Heart left ventricle (tissue), 16 donors: ENCODE measurements at regions not wholly inside any gene's neighbourhood (a gene's known extent, or its start where the extent isn't known, plus 50 kb on each side); places are given as distances from the start of the nearest gene placed in this dataset.

Experiments
- ATAC-seq, 4 donors: fragments of 200-7000 bp; cut with Tn5 transposase; one replicate each; pipeline ENCODE4 v1.9.1; 2020 to 2022; ENCODE audit warnings: moderate library complexity in 4 of 4, mild to moderate bottlenecking in 3 of 4, moderate number of reproducible peaks in 1 of 4
- DNase-seq, 5 donors: peaks; one replicate each; pipeline ENCODE4 v3.0.0-alpha.2; 2020
- H3K27ac ChIP-seq, 12 donors: fragments of 200-600 bp; sonication (generic) in 4 of 12; one replicate each; pipeline versions ENCODE4 v1.5.0 to v1.8.0; 2016 to 2022; ENCODE audit warnings: mild to moderate bottlenecking in 2 of 12
- H3K27me3 ChIP-seq, 9 donors: fragments of 200-600 bp; sonication (generic) in 2 of 9; one replicate each; pipeline versions ENCODE4 v1.5.1 to v1.8.0; 2016 to 2022; ENCODE audit warnings: mild to moderate bottlenecking in 3 of 9
- H3K36me3 ChIP-seq, 9 donors: fragments of 200-600 bp; sonication (generic) in 2 of 9; one replicate each; pipeline versions ENCODE4 v1.5.0 to v1.8.0; 2018 to 2022; ENCODE audit warnings: mild to moderate bottlenecking in 2 of 9
- H3K4me1 ChIP-seq, 12 donors: fragments of 200-600 bp; sonication (generic) in 4 of 12; one replicate each; pipeline versions ENCODE4 v1.5.0 to v1.8.0; 2016 to 2022; ENCODE audit warnings: mild to moderate bottlenecking in 3 of 12
- H3K4me3 ChIP-seq, 12 donors: fragments of 200-600 bp; sonication (generic) in 4 of 12; one replicate each; pipeline versions ENCODE4 v1.5.0 to v1.8.0; 2017 to 2022; ENCODE audit warnings: mild to moderate bottlenecking in 9 of 12, moderate library complexity in 4 of 12
- H3K9me3 ChIP-seq, 12 donors: fragments of 200-600 bp; sonication (generic) in 4 of 12; one replicate each; pipeline versions ENCODE4 v1.5.0 to v1.8.0; 2016 to 2022; ENCODE audit warnings: mild to moderate bottlenecking in 1 of 12
- POLR2A ChIP-seq, 2 donors: fragments of 450-650 bp; IDR thresholded peaks; one replicate each; pipeline ENCODE4 v1.6.1; 2017; ENCODE audit warnings: antibody characterized with exemption in 2 of 2, mild to moderate bottlenecking in 2 of 2, moderate library complexity in 2 of 2
- WGBS, 4 donors: extraction: QIAGEN DNeasy Blood & Tissue Kit in 2 of 4; methylation state at CpG; one replicate each; pipeline versions ENCODE4 v1.1.5 to v1.1.7; 2013 to 2018; 5-methylcytosine and 5-hydroxymethylcytosine counted together
- intact Hi-C, 10 donors: fragments of 100-400 bp; cut with DNase I; formaldehyde crosslinking; loops; one replicate each; pipeline versions ENCODE4 v1.11.1 to v1.14.2; 2022
- TF ChIP-seq, protein P1 (sequence below), 12 donors: fragments of 200-600 bp; sonication (generic) in 4 of 12; IDR thresholded peaks; one replicate each; pipeline versions ENCODE4 v1.5.0 to v1.8.0; 2018 to 2022; ENCODE audit warnings: antibody characterized with exemption in 12 of 12, mild to moderate bottlenecking in 5 of 12
- donor health status: ischemic (EF 13 %, LVEDD 7.1; RV severe dilation, severe dysfunction).
- donor health status: healthy with polysubstance abuse.
- donor health status: DM: no; HTN: yes; CAD: no.
- donor health status: DM: no; HTN: no; CAD: no.
- donor health status: ischemic (EF 25% LVEDD 6.9; RV normal size, moderate dysfunction).
- donor health status: ischemic (EF 25% LVEDD 5.7; RV mildly dilated, moderate dysfunction).
- donor health status: healthy.
- donor health status: DM: yes; HTN: yes; CAD: no.
- donor health status: ischemic (EF 35%, LVEDD 5.7; RV mildly dilated, moderate dysfunction).
- donor health status: nonischemic (EF 11% LVEDD 7.7; RV severe dilation, severe dysfunction).
- donor health status: DM: yes; HTN: yes; CAD: no.
- donor health status: PGD.
- donor health status: ischemic (EF 29% LVEDD 5.4; RV normal size, mild dysfunction).
- donor health status: nonischemic (EF 23%, LVEDD 6.1; RV moderate dilation, normal function).

DNA sequence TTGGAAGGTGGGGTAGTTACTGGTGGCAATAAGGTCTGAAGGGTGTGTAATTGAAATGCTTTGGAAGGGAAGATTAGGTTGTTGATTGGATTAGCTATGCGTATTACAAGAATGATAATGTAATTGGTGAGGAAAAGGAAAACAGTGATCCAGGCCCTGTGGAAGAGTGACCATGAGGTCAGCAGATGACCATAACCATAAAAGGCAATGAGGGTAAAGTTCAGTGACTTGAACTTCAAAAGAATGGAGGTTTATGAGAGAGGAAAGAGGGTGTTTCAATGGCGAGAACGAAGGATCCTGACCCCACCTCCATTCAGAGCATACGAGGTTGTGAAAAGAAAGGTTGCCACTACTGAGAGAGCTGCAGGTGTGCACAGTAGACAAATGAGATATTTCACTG, 439.7 kb downstream of the CCSER2 start:
- no peak overlapping the region for H3K27ac ChIP-seq
- DNase-seq = no peak
- H3K27me3 ChIP-seq = no peaks in the 10 kb centered on the region
- no peaks in the 10 kb centered on the region for H3K36me3 ChIP-seq
- H3K4me1 ChIP-seq = no peaks in the 10 kb centered on the region
- no peaks in the 10 kb centered on the region for H3K9me3 ChIP-seq
- no peak for ATAC-seq
- no peak overlapping the region for H3K4me3 ChIP-seq
- WGBS, 4 donors = 80 to 88% (median 87%) methylated on average over 4 of the region's 4 CpGs
- intact Hi-C loops = no loop called here
- TF ChIP-seq POLR2A (IDR thresholded peaks at IDR 0.05) = no peak
- TF ChIP-seq, protein P1, sequence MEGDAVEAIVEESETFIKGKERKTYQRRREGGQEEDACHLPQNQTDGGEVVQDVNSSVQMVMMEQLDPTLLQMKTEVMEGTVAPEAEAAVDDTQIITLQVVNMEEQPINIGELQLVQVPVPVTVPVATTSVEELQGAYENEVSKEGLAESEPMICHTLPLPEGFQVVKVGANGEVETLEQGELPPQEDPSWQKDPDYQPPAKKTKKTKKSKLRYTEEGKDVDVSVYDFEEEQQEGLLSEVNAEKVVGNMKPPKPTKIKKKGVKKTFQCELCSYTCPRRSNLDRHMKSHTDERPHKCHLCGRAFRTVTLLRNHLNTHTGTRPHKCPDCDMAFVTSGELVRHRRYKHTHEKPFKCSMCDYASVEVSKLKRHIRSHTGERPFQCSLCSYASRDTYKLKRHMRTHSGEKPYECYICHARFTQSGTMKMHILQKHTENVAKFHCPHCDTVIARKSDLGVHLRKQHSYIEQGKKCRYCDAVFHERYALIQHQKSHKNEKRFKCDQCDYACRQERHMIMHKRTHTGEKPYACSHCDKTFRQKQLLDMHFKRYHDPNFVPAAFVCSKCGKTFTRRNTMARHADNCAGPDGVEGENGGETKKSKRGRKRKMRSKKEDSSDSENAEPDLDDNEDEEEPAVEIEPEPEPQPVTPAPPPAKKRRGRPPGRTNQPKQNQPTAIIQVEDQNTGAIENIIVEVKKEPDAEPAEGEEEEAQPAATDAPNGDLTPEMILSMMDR (IDR thresholded peaks at IDR 0.05) = no peak

DNA sequence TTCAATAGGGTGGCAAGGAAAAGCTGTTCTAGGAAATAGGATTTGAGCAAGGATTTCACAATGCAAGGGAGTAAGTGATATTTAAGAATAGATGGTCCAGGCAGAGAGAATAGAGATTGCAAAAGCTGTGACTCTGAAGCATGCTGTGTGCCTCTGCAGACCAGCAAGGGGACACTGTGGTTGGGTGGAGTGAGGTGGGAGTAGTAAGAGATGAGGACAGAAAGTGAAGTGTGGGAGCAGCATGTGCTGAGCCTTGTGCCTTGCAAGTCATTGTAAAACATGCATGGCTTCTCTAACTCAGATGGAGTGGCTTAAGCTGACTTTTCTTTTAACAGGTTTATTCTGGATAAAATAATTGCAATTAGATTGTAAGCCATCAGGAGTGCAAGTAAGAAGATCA, 442.4 kb downstream of the CCSER2 start:
- TF ChIP-seq POLR2A (IDR thresholded peaks at IDR 0.05) = no peak
- TF ChIP-seq, protein P1 (IDR thresholded peaks at IDR 0.05) = no peak
- H3K4me3 ChIP-seq = no peak overlapping the region
- H3K27me3 ChIP-seq = no peaks in the 10 kb centered on the region
- H3K4me1 ChIP-seq = no peaks in the 10 kb centered on the region
- H3K36me3 ChIP-seq = no peaks in the 10 kb centered on the region
- no peak overlapping the region for H3K27ac ChIP-seq
- no peaks in the 10 kb centered on the region for H3K9me3 ChIP-seq
- intact Hi-C loops = no loop called here
- DNase-seq (no peak), ATAC-seq (no peak)

DNA sequence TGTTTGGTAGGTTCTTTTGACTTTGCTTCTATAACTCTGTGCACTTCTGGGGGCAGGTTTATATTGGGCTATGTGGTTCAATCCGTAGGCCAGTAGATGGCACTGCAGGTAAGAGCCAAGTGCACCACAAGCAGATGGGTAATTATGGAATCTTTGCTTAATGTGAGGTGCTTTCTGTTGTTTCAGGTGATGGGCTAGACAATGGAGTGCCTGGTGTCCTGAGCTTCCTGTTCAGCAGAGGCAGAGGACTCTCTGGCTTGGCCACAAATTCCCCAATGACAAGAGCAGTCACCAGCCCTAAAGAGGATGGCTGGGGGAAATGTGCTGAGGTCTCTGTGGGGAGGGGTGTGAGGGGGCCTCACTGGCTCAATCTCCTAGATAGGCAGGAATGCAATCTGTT, 455.0 kb downstream of the CCSER2 start:
- TF ChIP-seq, protein P1 (IDR thresholded peaks at IDR 0.05) = peak; percentile 34 to 66 (median 52)
- TF ChIP-seq POLR2A (IDR thresholded peaks at IDR 0.05) = no peak
- 1 to 11% (median 7%) methylated on average over 1 of the region's 1 CpG for WGBS, 4 donors
- no peaks in the 10 kb centered on the region for H3K27me3 ChIP-seq
- DNase-seq = no peak
- peak in 3 of 4 donors; percentile 72 to 77 (median 74) for ATAC-seq
- H3K4me3 ChIP-seq = no peak overlapping the region
- no peaks in the 10 kb centered on the region for H3K36me3 ChIP-seq
- H3K4me1 ChIP-seq = peaks cover 0 to 3% (median 0%) of the 10 kb centered on the region in 12 donors
- H3K9me3 ChIP-seq = peaks cover 0 to 7% (median 0%) of the 10 kb centered on the region in 12 donors
- no peak overlapping the region for H3K27ac ChIP-seq
- intact Hi-C loops = loop anchor here in 2 of 10 donors (2.0 to 10.0 kb wide), 2 partner anchors 59 to 121 kb away; no protein-coding TSS in a partner anchor

DNA sequence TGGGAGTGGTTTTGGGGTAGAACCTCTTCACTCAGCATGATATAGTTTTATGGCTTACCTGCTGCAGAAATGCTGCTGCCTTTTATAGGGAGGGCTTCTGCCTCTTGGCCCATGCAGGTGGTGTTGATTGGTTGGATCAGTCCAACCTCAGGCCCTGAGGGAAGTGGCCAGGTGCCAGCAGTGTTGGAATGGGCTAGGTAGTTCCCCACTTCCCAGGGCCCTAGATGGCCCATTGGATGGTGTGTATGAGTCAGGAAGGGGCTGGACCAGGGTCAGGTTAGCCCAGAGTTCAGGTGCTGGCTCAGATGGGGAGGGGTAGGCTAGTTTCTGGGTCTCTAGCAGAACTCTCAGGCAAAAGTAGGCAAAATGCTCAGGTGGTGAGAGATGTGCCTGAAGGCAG, 455.5 kb downstream of the CCSER2 start:
- Histone ChIP-seq H3K27ac (no peak overlapping the region), H3K9me3 (peaks cover 0 to 7% (median 0%) of the 10 kb centered on the region in 12 donors), H3K36me3 (no peaks in the 10 kb centered on the region), H3K4me1 (peaks cover 0 to 3% (median 0%) of the 10 kb centered on the region in 12 donors), H3K4me3 (no peak overlapping the region), H3K27me3 (no peaks in the 10 kb centered on the region)
- ATAC-seq = peak in 1 of 4 donors; percentile 48
- no peak for DNase-seq
- TF ChIP-seq, protein P1 (IDR thresholded peaks at IDR 0.05) = no peak
- intact Hi-C loops = loop anchor here in 2 of 10 donors (2.0 to 10.0 kb wide), 2 partner anchors 59 to 121 kb away; no protein-coding TSS in a partner anchor
